IMR-90 (cell line): ENCODE measurements at regions not wholly inside any gene's neighbourhood (a gene's known extent, or its start where the extent isn't known, plus 50 kb on each side); places are given as distances from the start of the nearest gene placed in this dataset.

Source experiments
- ATAC-seq: fragments of 200-7000 bp; cut with Tn5 transposase; 2 replicates; pipeline ENCODE4 v1.9.1; 2020; ENCODE audit warnings: low read depth, mild to moderate bottlenecking, moderate library complexity
- BruUV-seq: library from RNA; stranded (reverse); fragments of 400-500 nt; replicated peaks from 2 replicates; lab custom pipeline; 2021; lab: Mats Ljungman, UMichigan
- CTCF ChIA-PET: fragments of 300-600 bp; formaldehyde crosslinking; extraction: SDS; loops from one replicate; lab custom pipeline; 2021; ENCODE audit warnings: antibody characterized with exemption; lab: Yijun Ruan, JAX
- POLR2A ChIA-PET: fragments of 300-600 bp; sonication (Branson Sonifier 250); formaldehyde crosslinking; loops from one replicate; lab custom pipeline; 2022; ENCODE audit warnings: antibody characterized with exemption; ENCODE audit not compliant: unreplicated experiment; lab: Charles Lee
- DNase-seq: peaks from one replicate; pipeline ENCODE4 v3.0.0; 2013
- H2AFZ ChIP-seq: replicated peaks from 2 replicates; pipeline ENCODE3; 2013; ENCODE audit warnings: low read length, mild to moderate bottlenecking; ENCODE audit not compliant: poor library complexity
- H2AK5ac ChIP-seq: 2 replicates; pipeline ENCODE4 v1.6.1; 2013; ENCODE audit warnings: low read depth, low read length, inconsistent platforms
- H2AK9ac ChIP-seq: replicated peaks from 2 replicates; pipeline ENCODE3; 2013; ENCODE audit warnings: mild to moderate bottlenecking, low read depth, low read length, moderate library complexity; ENCODE audit not compliant: poor library complexity
- H2BK120ac ChIP-seq: 2 replicates; pipeline ENCODE4 v1.6.1; 2013; ENCODE audit warnings: low read depth, low read length, inconsistent platforms
- H2BK15ac ChIP-seq: 3 replicates; pipeline ENCODE4 v1.6.1; 2013; ENCODE audit warnings: low read depth, low read length, inconsistent platforms
- H2BK20ac ChIP-seq: 2 replicates; pipeline ENCODE4 v1.6.1; 2013; ENCODE audit warnings: low read depth, mild to moderate bottlenecking, inconsistent platforms, low read length, moderate library complexity
- H2BK5ac ChIP-seq: 2 replicates; pipeline ENCODE4 v1.6.1; 2013; ENCODE audit warnings: mild to moderate bottlenecking, low read depth, low read length, inconsistent platforms; ENCODE audit not compliant: poor library complexity, severe bottlenecking
- H3K14ac ChIP-seq: replicated peaks from 2 replicates; pipeline ENCODE4 v1.6.1; 2013; ENCODE audit warnings: low read depth, low read length, inconsistent platforms
- H3K18ac ChIP-seq: 2 replicates; pipeline ENCODE4 v1.6.1; 2013; ENCODE audit warnings: low read depth, low read length, control low read depth
- H3K23ac ChIP-seq: 2 replicates; pipeline ENCODE4 v1.6.1; 2013; ENCODE audit warnings: low read depth, low read length, inconsistent platforms
- H3K27ac ChIP-seq: 2 replicates; pipeline ENCODE4 v1.5.1; 2013; ENCODE audit warnings: mild to moderate bottlenecking, control low read depth, low read length; ENCODE audit not compliant: insufficient read depth
- H3K27me3 ChIP-seq: 2 replicates; pipeline ENCODE4 v1.6.1; 2013; ENCODE audit warnings: low read length; ENCODE audit not compliant: control insufficient read depth, insufficient read depth
- H3K36me3 ChIP-seq: 2 replicates; pipeline ENCODE4 v1.6.1; 2013; ENCODE audit warnings: low read length, mixed read lengths; ENCODE audit not compliant: control insufficient read depth, insufficient read depth
- H3K4ac ChIP-seq: 2 replicates; pipeline ENCODE4 v1.6.1; 2013; ENCODE audit warnings: low read depth, low read length, inconsistent platforms
- H3K4me1 ChIP-seq: 2 replicates; pipeline ENCODE4 v1.6.1; 2013; ENCODE audit warnings: low read length, mixed read lengths; ENCODE audit not compliant: control insufficient read depth, insufficient read depth
- H3K4me2 ChIP-seq: 2 replicates; pipeline ENCODE4 v1.6.1; 2013; ENCODE audit warnings: low read depth, mild to moderate bottlenecking, control low read depth, low read length, moderate library complexity
- H3K4me3 ChIP-seq: 2 replicates; pipeline ENCODE4 v1.5.1; 2013; ENCODE audit warnings: low read depth, mild to moderate bottlenecking, control low read depth, low read length, moderate library complexity; ENCODE audit not compliant: insufficient read depth
- H3K56ac ChIP-seq: 2 replicates; pipeline ENCODE4 v1.6.1; 2013; ENCODE audit warnings: low read length, inconsistent platforms; ENCODE audit not compliant: insufficient read depth; ENCODE audit errors: extremely low read depth
- H3K79me1 ChIP-seq, 2 experiments: 2 replicates each; pipeline ENCODE4 v1.6.1; 2013; ENCODE audit warnings: low read length in 2 of 2, inconsistent platforms in 1 of 2, low read depth in 1 of 2
- H3K9ac ChIP-seq: 2 replicates; pipeline ENCODE4 v1.6.1; 2013; ENCODE audit warnings: low read depth, low read length, control low read depth
- H3K9me1 ChIP-seq: 2 replicates; pipeline ENCODE4 v1.6.1; 2013; ENCODE audit warnings: low read length, inconsistent platforms; ENCODE audit not compliant: insufficient read depth
- H3K9me3 ChIP-seq: 2 replicates; pipeline ENCODE4 v1.6.1; 2013; ENCODE audit warnings: low read length; ENCODE audit not compliant: control insufficient read depth, insufficient read depth
- H4K20me1 ChIP-seq: 2 replicates; pipeline ENCODE4 v1.6.1; 2013; ENCODE audit warnings: low read length, inconsistent platforms; ENCODE audit not compliant: insufficient read depth
- H4K5ac ChIP-seq: 2 replicates; pipeline ENCODE4 v1.6.1; 2013; ENCODE audit warnings: mild to moderate bottlenecking, low read depth, low read length, control low read depth
- H4K8ac ChIP-seq, 2 experiments: 2 replicates each; pipeline ENCODE4 v1.6.1; 2013; ENCODE audit warnings: low read depth in 2 of 2, low read length in 2 of 2, control low read depth in 1 of 2, inconsistent platforms in 1 of 2
- H4K91ac ChIP-seq: 2 replicates; pipeline ENCODE4 v1.6.1; 2013; ENCODE audit warnings: low read depth, low read length, inconsistent platforms; ENCODE audit not compliant: insufficient read depth
- BHLHE40 ChIP-seq: fragments of 150-350 bp; IDR thresholded peaks from 2 replicates; pipeline ENCODE4 v1.6.1; 2016; ENCODE audit warnings: mild to moderate bottlenecking, low read depth, low read length
- CEBPB ChIP-seq: IDR thresholded peaks from 2 replicates; pipeline ENCODE4 v1.6.1; 2012; ENCODE audit warnings: low read depth, low read length, improper control_type of control experiment
- CHD1 ChIP-seq: IDR thresholded peaks from 2 replicates; pipeline ENCODE4 v1.6.1; 2012; ENCODE audit warnings: low read depth, low read length, improper control_type of control experiment
- FOS ChIP-seq: fragments of 150-350 bp; IDR thresholded peaks from 2 replicates; pipeline ENCODE4 v1.6.1; 2016; ENCODE audit warnings: low read depth, low read length
- MAFK ChIP-seq: IDR thresholded peaks from 2 replicates; pipeline ENCODE4 v1.6.1; 2012; ENCODE audit warnings: low read depth, low read length, improper control_type of control experiment
- MAZ ChIP-seq: IDR thresholded peaks from 2 replicates; pipeline ENCODE4 v1.6.1; 2012; ENCODE audit warnings: low read depth, mild to moderate bottlenecking, low read length, improper control_type of control experiment, moderate library complexity, borderline replicate concordance
- MXI1 ChIP-seq: IDR thresholded peaks from 2 replicates; pipeline ENCODE4 v1.6.1; 2012; ENCODE audit warnings: low read depth, mild to moderate bottlenecking, low read length, moderate library complexity, borderline replicate concordance
- NFE2L2 ChIP-seq: fragments of 150-350 bp; IDR thresholded peaks from 2 replicates; pipeline ENCODE4 v1.6.1; 2016; ENCODE audit warnings: low read depth, mild to moderate bottlenecking, low read length
- POLR2A ChIP-seq: IDR thresholded peaks from 2 replicates; pipeline ENCODE4 v1.6.1; 2012; ENCODE audit warnings: mild to moderate bottlenecking, low read depth, low read length
- RAD21 ChIP-seq: IDR thresholded peaks from 2 replicates; pipeline ENCODE4 v1.6.1; 2012; ENCODE audit warnings: low read length, improper control_type of control experiment
- RCOR1 ChIP-seq: IDR thresholded peaks from 2 replicates; pipeline ENCODE4 v1.6.1; 2012; ENCODE audit warnings: mild to moderate bottlenecking, low read length, improper control_type of control experiment; ENCODE audit not compliant: insufficient replicate concordance
- RFX5 ChIP-seq: IDR thresholded peaks from 2 replicates; pipeline ENCODE4 v1.8.0; 2012; ENCODE audit warnings: low read depth, mild to moderate bottlenecking, low read length, moderate library complexity
- SMC3 ChIP-seq: fragments of 150-350 bp; IDR thresholded peaks from 2 replicates; pipeline ENCODE4 v1.6.1; 2016; ENCODE audit warnings: low read depth, mild to moderate bottlenecking, antibody characterized with exemption, low read length, moderate library complexity
- WGBS, 2 experiments: methylation state at CpG; one replicate each; pipeline versions ENCODE4 v1.1.5 to v1.1.7; 2013; ENCODE audit warnings: missing lambda C conversion rate in 2 of 2; ENCODE audit not compliant: insufficient read length in 1 of 2; ENCODE audit errors: extremely low coverage in 2 of 2; 5-methylcytosine and 5-hydroxymethylcytosine counted together
- dilution Hi-C: fragments of 300-500 bp; cut with HindIII; formaldehyde crosslinking; loops from one replicate; pipeline ENCODE4 v1.14.3; 2018; ENCODE audit warnings: low sequenced_read_pairs; ENCODE audit not compliant: unreplicated experiment
- in situ Hi-C: fragments of 300-500 bp; cut with MboI; formaldehyde crosslinking; loops from 3 replicates; pipeline ENCODE4 v1.14.3; 2019; ENCODE audit warnings: low sequenced_read_pairs, inconsistent platforms, mixed read lengths
- intact Hi-C: fragments of 100-400 bp; cut with micrococcal nuclease; formaldehyde crosslinking; loops from 2 replicates; pipeline ENCODE4 v1.10.0; 2022
- TF ChIP-seq, protein P1 (sequence below): conservative IDR thresholded peaks from 2 replicates; pipeline ENCODE4 v1.5.1; 2012; ENCODE audit warnings: mild to moderate bottlenecking, low read depth, low read length, improper control_type of control experiment
- TF ChIP-seq, protein P2 (sequence below): fragments of 150-350 bp; IDR thresholded peaks from 2 replicates; pipeline ENCODE4 v1.6.1; 2016; ENCODE audit warnings: low read depth, mild to moderate bottlenecking, low read length, moderate library complexity, borderline replicate concordance
- TF ChIP-seq, protein P3 (sequence below): fragments of 150-350 bp; IDR thresholded peaks from 2 replicates; pipeline ENCODE4 v1.6.1; 2017; ENCODE audit warnings: mild to moderate bottlenecking, antibody characterized with exemption, low read length, low read depth

DNA sequence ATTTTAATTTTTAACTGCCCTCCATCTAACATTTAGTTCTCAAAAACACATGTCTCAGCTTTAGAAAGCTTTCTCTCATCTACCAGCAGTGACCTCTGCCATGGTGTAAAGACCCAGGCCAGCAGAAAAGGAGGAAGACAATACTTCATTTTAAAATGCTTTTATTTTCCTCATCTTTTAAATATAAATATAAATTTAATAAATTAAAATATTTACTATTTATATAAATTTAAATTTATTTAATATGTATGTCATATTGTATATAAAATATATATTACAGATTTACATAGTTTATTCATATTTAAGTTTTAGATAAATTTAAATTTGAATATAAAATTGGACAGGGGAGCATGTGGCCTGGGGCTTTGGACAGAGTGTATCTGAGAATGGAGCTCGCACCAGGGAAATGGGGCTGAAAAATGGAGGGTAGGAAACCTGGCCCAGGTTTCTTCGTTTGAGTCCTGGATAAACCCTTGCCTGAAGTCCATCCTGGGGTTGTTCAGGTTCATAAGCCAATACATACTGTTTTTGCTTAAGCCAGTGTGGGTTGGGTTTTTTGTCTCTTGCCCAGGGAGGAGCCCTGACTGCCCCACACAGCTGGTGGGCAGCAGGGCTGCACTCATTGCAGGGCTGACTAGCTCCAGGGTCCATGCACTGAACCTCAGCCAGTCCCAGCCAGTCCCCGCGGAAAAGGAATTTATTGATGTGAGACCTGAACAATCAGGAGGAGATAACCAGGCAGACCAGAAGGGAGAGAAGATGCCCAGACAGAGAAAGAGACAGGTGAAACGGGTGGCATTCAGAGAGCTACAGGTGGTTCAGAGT is 77.3 kb upstream of the LAPTM4A start:
- BruUV-seq = no TSS peak
- H3K4me1 ChIP-seq = peaks cover 4% of the 10 kb centered on the region
- dilution Hi-C loops = no loop called here
- H3K14ac ChIP-seq = no peak overlapping the region
- no peak overlapping the region for H3K18ac ChIP-seq
- H3K23ac ChIP-seq = no peak overlapping the region
- no peaks in the 10 kb centered on the region for H4K20me1 ChIP-seq
- H3K9ac ChIP-seq = no peak overlapping the region
- in situ Hi-C loops = no loop called here
- H4K5ac ChIP-seq = no peak overlapping the region
- H3K27ac ChIP-seq = no peak overlapping the region
- TF ChIP-seq, protein P1, sequence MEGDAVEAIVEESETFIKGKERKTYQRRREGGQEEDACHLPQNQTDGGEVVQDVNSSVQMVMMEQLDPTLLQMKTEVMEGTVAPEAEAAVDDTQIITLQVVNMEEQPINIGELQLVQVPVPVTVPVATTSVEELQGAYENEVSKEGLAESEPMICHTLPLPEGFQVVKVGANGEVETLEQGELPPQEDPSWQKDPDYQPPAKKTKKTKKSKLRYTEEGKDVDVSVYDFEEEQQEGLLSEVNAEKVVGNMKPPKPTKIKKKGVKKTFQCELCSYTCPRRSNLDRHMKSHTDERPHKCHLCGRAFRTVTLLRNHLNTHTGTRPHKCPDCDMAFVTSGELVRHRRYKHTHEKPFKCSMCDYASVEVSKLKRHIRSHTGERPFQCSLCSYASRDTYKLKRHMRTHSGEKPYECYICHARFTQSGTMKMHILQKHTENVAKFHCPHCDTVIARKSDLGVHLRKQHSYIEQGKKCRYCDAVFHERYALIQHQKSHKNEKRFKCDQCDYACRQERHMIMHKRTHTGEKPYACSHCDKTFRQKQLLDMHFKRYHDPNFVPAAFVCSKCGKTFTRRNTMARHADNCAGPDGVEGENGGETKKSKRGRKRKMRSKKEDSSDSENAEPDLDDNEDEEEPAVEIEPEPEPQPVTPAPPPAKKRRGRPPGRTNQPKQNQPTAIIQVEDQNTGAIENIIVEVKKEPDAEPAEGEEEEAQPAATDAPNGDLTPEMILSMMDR = no peak
- TF ChIP-seq CEBPB (no peak), MAFK (no peak), MAZ (no peak), RCOR1 (no peak), RFX5 (no peak), RAD21 (no peak), BHLHE40 (no peak), POLR2A (no peak), CHD1 (no peak), MXI1 (no peak), SMC3 (no peak), NFE2L2 (no peak), FOS (no peak)
- TF ChIP-seq, protein P2, sequence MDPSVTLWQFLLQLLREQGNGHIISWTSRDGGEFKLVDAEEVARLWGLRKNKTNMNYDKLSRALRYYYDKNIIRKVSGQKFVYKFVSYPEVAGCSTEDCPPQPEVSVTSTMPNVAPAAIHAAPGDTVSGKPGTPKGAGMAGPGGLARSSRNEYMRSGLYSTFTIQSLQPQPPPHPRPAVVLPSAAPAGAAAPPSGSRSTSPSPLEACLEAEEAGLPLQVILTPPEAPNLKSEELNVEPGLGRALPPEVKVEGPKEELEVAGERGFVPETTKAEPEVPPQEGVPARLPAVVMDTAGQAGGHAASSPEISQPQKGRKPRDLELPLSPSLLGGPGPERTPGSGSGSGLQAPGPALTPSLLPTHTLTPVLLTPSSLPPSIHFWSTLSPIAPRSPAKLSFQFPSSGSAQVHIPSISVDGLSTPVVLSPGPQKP = no peak
- TF ChIP-seq, protein P3, sequence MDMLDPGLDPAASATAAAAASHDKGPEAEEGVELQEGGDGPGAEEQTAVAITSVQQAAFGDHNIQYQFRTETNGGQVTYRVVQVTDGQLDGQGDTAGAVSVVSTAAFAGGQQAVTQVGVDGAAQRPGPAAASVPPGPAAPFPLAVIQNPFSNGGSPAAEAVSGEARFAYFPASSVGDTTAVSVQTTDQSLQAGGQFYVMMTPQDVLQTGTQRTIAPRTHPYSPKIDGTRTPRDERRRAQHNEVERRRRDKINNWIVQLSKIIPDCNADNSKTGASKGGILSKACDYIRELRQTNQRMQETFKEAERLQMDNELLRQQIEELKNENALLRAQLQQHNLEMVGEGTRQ = no peak
- no peaks in the 10 kb centered on the region for H3K36me3 ChIP-seq
- no peak overlapping the region for H2BK120ac ChIP-seq
- no peak overlapping the region for H3K4me2 ChIP-seq
- H3K79me1 ChIP-seq = no peaks in the 10 kb centered on the region
- H2BK15ac ChIP-seq = no peak overlapping the region
- POLR2A ChIA-PET = no interaction called here
- no peak overlapping the region for H2BK20ac ChIP-seq
- no peak overlapping the region for H2AK9ac ChIP-seq
- no peak overlapping the region for H2AK5ac ChIP-seq
- H3K56ac ChIP-seq = no peak overlapping the region
- no peaks in the 10 kb centered on the region for H3K9me1 ChIP-seq
- H2AFZ ChIP-seq = no peak overlapping the region
- peaks cover 6% of the 10 kb centered on the region; the same call in 1 of the 2 replicates for H3K27me3 ChIP-seq
- no peak overlapping the region for H4K8ac ChIP-seq
- CTCF ChIA-PET = no interaction called here
- 88% methylated on average over 2 of the region's 5 CpGs; no CpG with 5 or more reads in 1 of the 2 experiments for WGBS, 2 experiments
- intact Hi-C loops = no loop called here
- H2BK5ac ChIP-seq = no peak overlapping the region
- H3K4ac ChIP-seq = no peak overlapping the region
- no peak for DNase-seq
- ATAC-seq = no peak
- H3K4me3 ChIP-seq = no peak overlapping the region
- no peaks in the 10 kb centered on the region for H3K9me3 ChIP-seq
- H4K91ac ChIP-seq = no peak overlapping the region
